ENCODE measurements at regions not wholly inside any gene's neighbourhood (a gene's known extent, or its start where the extent isn't known, plus 50 kb on each side); places are given as distances from the start of the nearest gene placed in this dataset.
A peak's percentile ranks its signal among the peaks of the same experiment; 100 is the strongest.
"Not testable (repeated sequence)": the region's sequence is repeated elsewhere in the genome, so short reads cannot be mapped to it uniquely, and the experiment has no call there.

DNA sequence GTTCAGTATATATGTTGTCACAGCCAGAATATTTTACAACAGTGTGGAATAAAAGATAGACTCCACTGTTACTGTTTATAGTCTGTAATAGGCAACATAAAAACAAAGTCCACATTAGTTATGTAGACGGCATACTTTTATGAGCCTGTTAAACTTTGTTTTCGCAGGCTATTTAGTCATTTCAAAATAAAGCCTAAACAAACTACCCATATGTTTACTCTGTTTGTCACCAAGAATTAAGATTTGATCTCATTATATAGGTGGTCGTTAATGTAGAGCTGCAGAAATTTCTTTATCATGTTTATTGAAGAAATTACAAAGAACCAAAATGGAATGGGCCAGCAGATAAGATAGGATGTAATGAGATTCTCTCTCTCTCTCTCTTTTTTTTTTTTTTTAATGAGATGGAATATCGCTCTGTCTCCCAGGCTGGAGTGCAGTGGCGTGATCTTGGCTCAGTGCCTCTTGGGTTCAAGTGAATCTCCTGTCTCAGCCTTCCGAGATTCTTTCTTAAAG is 943.8 kb upstream of the SOX9 start:
- no peak for DNase-seq

- peak; percentile 47 for DNase-seq
Measured at GRCh38 chr17:71180801-71181385, 939.9 kb upstream of the SOX9 start.

- no peak for DNase-seq
Measured at GRCh38 chr17:71183066-71183660, 937.7 kb upstream of the SOX9 start.

GRCh38 chr17:71184716-71185115 is 936.1 kb upstream of the SOX9 start:
- no peak for DNase-seq

GRCh38 chr17:71187145-71187878 is 933.5 kb upstream of the SOX9 start:
- DNase-seq = no peak

GRCh38 chr17:71188811-71189492 is 931.9 kb upstream of the SOX9 start:
- no peak for DNase-seq

DNA sequence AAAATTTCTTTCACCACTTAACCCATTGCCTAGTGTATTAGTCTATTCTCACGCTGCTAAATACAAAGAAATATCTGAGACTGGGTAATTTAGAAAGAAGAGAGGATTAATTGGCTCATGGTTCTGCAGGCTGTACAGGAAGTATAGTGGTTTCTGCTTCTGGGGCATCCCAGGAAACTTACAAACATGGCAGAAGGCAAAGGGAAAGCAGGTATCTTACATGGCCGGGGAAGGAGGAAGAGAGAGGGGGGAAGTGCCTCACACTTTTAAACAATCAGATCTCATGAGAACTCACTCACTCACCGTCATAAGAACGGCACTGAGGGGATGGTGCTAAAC is 931.4 kb upstream of the SOX9 start:
- no peak for DNase-seq

- DNase-seq = no peak
Measured at GRCh38 chr17:71192039-71192555, 928.7 kb upstream of the SOX9 start.

- no peak for DNase-seq
Measured at GRCh38 chr17:71192848-71193247, 928.0 kb upstream of the SOX9 start.

GRCh38 chr17:71200597-71200996 is 920.2 kb upstream of the SOX9 start:
- no peak for DNase-seq

GRCh38 chr17:71201639-71202038 is 919.2 kb upstream of the SOX9 start:
- DNase-seq = no peak

GRCh38 chr17:71202449-71202848 is 918.4 kb upstream of the SOX9 start:
- DNase-seq = no peak

DNA sequence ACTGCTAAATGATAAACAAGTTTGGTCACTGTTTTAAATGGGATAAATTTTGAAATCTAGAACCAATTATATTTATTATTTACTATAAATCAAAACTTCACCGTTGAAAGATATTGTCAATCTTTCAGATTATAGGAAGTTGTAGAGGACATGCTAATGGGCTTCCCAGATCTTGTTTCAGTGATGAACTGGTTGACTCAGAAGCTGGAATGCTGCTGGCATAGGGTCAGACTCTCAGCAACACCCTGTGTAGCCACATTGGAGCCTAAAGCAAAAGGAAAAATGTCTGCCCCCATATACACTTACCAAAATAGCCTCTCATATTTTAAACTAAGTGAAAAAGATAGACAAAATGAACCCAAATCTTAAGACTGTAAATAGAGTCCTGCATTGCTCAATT is 916.9 kb upstream of the SOX9 start:
- DNase-seq = no peak

DNA sequence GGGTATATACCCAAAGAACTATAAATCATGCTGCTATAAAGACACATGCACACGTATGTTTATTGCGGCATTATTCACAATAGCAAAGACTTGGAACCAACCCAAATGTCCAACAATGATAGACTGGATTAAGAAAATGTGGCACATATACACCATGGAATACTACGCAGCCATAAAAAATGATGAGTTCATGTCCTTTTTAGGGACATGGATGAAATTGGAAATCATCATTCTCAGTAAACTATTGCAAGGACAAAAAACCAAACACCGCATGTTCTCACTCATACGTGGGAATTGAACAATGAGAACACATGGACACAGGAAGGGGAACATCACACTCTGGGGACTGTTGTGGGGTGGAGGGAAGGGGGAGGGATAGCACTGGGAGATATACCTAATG is 914.9 kb upstream of the SOX9 start:
- DNase-seq = not testable (repeated sequence)

- no peak for DNase-seq
Measured at GRCh38 chr17:71208111-71208704, 912.6 kb upstream of the SOX9 start.

DNA sequence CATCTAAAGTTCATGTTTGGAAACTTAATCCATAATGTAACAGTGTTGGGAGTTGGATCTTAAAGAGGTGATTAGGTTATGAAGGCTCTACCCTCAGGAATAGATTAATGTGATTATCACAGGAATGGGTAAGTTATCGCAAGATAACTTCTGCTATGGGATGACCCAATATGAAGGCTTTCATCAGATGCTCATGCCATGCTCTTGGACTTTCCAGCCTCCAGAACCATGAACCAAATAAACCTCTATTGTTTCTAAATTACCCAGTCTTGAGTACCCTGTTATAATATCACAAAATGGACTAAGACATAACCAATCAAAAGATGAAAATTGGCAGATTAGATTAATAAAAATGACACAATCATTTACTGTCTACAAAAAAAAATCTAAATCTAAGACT is 906.9 kb upstream of the SOX9 start:
- no peak for DNase-seq

DNA sequence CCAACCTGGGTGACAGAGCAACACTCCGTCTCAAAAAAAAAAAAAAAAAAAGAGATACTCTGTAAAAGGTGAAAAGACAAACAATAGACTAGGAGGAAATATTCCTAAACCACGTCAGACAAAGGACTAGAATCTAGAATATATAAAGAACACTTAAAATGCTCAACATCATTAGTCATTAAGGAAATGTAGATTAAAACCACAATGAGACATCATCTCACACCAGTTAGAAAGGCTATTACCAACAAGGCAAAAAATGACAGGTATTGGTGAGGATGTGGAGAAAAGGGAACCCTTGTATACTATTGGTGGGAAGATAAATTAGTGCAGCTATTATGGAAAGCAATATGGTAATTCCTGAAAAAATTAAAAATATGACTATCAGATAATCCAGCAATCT is 903.1 kb upstream of the SOX9 start:
- DNase-seq = no peak

DNA sequence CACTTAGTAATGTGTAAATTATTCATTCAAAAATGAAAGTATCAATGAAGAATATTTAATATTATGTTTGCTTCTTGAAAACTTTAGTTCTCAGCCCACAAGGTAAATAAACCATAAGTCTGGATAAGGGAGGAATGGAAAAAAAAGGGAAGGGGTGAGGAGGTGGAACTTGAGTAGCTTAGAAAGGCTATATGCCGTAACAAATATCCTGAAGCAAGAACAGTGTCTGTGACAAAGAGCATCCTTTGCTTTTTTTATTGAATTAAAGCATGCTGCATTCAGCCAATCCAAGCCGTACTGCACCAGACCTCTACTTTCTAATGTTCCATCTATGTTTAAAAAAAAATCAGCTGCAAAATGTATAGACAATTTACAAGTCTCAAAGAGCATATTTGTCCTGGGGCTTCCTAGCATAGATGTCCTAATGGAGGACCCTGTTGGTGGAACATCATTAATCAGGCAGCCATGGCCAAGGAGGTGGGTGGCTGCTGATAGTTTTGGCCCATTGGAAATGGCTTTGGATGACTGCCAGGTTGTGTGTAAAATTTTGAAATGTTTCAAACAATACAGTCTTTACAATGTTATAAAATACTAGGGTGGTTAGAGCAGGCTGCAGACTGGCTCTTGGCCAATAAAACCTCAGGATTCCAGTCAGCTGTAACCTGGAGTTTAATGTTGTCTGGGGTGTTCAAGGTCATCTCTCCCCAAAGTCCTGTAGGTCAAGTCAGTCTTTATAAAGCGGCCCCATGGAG is 895.8 kb upstream of the SOX9 start:
- no peak for DNase-seq

- DNase-seq = no peak
Measured at GRCh38 chr17:71227841-71228240, 893.0 kb upstream of the SOX9 start.

DNA sequence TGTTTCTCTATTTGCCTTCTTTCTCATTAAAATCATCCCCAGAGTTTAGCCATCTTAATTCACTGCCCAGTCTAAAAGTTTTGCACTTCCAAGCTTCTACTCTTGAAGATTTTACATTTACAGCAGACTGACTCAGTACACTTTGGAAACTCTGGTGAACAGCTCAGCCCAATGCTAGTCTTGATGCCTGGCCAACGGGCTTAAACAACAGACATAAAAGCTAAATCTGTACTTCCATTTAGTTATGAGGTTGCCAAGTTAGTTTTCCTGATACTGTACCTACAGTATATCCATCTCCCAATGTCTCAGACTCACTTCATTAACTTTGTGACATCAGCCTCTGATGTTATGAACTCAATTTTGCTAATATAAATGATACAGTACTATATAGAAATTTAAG is 891.8 kb upstream of the SOX9 start:
- peak; percentile 50 for DNase-seq

GRCh38 chr17:71232801-71233559 is 887.8 kb upstream of the SOX9 start:
- DNase-seq = no peak

- DNase-seq = no peak
Measured at GRCh38 chr17:71234349-71234748, 886.5 kb upstream of the SOX9 start.
